ENCODE measurements at regions not wholly inside any gene's neighbourhood (a gene's known extent, or its start where the extent isn't known, plus 50 kb on each side); places are given as distances from the start of the nearest gene placed in this dataset.

GRCh38 chr7:156089222-156089621 lies 277.0 kb upstream of the SHH start:
- DNase-seq: no peak

DNA sequence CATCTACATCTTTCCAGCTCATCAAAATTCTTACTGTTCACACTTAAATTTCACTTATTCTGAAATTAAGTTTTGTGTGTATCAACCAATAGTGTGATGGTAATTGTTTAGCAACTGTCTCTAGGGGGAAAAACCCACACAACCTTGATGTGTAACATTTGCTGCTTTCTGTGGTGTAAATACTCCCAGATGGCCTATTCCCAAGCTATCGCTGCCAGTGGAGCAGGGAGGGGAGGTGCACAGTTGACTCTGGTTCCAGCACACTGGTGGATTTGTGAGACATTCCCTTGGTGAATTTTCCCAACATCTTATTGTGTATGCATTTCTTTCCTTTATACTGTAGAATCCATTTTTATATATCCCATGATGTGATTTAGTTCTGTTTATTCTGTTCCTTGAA lies 275.9 kb upstream of the SHH start:
- no peak for DNase-seq

DNA sequence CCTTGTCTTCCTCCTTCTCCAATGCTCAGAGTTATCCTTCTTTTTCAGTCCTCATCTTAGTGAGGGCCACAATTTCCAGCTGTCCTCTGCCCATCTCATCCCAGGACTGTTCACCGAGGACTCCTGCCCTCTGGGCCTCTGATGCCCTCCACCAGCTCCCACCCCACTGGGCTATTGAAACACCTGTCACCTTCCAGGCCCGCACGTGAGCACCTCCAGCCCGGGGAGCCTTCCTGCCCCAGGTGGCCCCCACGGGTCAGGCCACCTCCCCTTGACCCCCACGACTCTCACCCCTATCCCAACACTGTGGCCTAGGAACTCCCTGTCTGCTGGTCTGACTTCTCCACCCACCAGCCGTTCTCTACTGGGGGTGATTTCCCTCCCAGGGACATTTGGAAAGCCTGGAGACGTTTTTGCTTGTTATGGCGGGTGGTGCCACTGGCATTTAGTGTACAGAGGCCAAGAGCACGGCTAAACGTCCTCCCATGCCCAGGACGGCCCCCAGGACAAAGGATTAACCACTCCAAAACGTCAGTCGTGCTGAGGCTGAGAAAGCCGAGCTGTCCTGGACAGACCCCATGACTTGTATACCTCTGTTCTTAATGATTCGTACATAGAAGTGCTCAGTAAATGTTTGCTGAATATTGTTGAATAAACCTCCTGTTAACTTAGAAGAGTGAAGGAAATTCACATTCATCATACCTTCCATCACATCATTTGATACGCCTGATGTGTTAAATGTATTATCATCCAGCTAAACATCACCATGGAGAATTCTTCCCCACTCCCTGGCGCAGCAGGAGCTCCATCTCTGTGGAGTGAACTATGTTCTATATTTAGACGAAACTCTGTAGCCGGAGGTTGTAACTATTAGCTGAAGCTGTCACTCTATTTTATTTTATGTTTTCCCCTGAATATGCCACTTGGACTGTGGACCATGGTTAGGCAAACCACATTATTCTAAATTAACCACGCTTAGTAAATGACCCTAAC lies 270.1 kb upstream of the SHH start:
- no peak for DNase-seq

- no peak for DNase-seq
Observed at GRCh38 chr7:156080596-156080995, 268.3 kb upstream of the SHH start.

DNA sequence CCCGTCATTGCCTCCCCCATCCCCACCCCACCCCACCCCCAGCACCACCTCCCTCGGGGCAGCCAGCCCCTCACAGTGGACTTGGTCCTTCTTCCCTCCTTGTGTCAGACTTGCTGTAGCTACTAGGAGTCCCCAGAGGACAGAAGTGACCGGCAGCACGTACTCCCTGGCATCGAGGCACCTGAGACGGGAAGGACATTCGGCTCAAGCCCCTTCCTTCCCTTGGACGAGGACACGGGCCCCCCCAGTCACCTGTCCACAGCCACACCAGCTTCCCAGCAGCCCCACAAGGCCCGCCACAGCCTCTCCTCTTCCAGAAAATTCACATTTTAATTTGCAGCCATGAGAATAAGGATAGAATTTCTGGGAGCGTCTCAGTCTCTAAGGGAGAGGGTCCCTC lies 267.8 kb upstream of the SHH start:
- no peak for DNase-seq

DNA sequence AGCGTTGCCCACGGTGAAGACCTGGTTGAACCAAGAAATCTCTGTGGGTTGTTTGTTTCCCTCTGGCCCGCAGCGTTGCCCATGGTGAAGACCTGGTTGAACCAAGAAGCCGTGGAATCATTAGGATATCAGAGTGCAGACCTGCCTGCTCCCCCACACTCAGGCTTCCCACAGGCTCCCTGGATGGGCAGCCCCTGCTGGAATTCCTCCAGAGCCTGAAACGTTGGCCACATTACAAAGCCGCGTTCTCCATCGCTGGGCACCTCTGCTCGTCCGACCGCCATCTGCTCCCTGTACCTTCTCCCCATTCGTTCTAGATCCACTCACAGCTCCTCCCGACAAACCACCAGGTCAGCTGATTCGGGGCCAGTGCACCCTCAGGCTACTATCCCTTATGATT lies 266.9 kb upstream of the SHH start:
- DNase-seq: no peak

GRCh38 chr7:156074982-156075615 lies 262.8 kb upstream of the SHH start:
- DNase-seq: no peak

DNA sequence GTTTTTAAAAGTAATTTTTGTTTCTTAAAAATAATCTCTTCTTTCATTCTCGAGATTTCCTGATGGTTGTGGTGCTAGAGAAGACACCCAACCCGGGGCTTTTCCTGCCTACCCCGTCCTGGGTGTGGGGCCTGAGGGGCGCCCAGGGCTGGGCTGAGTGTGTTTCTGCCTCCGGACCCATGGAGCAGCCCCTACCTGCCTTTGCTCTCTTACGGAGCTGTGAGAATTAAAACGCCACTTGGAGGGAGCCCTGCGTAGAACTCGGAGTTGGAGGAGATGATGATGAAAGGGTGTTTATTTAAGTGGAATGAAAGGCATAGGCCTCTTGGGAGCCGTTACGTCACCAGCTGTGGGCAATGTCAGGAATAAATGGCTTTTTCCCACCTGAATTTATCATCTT lies 261.8 kb upstream of the SHH start:
- no peak for DNase-seq

DNA sequence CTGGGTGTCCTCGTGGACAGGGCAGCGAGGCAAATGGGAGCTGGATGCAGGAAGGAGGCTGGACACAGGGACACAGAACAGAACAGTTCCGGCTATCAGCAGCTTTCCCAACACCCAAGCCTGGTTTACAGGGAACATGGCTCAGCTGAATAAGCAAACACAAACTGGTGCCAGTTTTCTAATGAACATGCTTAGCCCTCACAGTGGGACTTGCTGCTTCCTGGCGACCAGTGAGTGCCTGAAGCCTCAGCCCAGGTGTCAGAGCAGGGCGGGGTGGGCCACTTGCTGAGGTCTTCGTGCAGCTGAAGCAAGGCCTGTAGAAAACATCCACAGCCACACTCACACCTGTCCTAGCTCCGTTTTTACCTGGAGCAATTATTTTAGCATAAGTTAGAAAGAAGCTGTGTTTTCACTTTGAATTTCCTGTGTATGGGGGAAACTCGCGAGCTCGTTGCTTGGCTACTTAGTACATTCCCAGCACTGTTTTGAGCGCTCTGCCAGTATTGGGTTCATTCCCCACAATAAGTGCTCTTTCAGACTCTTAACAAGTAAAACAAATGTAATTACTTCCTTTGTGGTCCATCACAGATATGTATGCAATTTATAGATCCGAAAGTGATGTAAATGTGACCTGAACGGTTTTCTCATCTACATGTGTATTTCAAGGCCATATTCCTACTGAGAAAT lies 261.2 kb upstream of the SHH start:
- DNase-seq: no peak

- no peak for DNase-seq
Observed at GRCh38 chr7:156071612-156072011, 259.3 kb upstream of the SHH start.

- DNase-seq: no peak
Observed at GRCh38 chr7:156069891-156070290, 257.6 kb upstream of the SHH start.

- no peak for DNase-seq
Observed at GRCh38 chr7:156067156-156067555, 254.9 kb upstream of the SHH start.

DNA sequence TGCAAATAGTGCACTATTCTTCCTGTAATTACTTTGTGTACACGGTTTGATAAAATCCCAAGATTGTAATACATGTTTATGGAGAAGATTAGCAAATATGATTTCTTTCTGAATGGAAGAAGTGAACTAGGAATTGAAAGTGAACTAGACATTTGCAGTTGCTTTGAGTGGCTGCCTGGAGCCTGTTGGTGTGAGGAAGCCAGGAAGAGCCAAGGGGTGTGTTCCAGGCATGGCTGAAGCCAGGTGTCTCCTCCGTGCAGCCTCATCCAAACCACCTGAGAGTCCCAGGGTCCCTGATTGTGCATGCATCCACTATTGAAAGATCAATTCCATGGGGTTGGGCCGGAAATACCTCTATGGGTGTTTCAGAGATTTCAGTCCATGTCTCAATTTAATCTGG lies 253.1 kb upstream of the SHH start:
- no peak for DNase-seq

DNA sequence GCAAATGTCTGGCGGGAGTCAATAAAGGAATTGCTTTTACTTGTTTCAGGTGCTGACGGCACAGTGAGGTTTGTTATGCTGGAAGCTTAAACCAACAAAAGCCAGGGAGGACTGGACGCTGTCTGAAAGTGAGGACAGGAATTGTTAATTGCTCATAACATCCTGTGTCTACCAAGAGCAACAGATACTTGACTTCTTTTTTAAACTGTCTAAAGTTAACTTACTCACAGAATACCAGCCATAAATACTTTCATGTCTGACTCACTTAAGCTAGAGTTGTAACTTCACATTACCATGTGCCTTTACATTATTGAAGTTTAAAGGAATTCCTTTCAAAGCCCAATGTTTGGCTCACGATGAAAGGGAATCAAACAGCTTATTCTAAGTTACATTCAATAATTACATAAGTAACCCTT lies 252.7 kb upstream of the SHH start:
- DNase-seq: no peak

GRCh38 chr7:156063241-156063810 lies 251.1 kb upstream of the SHH start:
- DNase-seq: no peak

DNA sequence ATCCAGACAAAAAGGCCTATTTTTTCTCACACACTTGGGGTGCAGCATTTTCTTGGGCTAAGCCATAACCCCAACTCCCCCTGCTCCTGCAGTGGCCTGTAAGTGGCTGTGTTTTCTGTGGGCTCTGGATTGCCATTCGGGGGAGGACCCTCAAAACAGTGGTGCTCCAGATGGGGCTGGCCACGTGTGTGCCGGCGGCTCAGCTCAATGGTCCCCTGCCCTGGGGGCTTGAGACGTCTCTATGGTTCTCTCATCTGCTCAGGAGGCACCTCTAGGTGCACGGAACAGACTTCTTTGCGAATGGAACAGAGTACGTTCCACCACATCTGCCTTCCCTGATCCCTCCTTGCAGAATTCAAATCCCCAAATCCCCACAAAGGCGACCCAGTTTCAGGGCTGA lies 250.0 kb upstream of the SHH start:
- DNase-seq: no peak

DNA sequence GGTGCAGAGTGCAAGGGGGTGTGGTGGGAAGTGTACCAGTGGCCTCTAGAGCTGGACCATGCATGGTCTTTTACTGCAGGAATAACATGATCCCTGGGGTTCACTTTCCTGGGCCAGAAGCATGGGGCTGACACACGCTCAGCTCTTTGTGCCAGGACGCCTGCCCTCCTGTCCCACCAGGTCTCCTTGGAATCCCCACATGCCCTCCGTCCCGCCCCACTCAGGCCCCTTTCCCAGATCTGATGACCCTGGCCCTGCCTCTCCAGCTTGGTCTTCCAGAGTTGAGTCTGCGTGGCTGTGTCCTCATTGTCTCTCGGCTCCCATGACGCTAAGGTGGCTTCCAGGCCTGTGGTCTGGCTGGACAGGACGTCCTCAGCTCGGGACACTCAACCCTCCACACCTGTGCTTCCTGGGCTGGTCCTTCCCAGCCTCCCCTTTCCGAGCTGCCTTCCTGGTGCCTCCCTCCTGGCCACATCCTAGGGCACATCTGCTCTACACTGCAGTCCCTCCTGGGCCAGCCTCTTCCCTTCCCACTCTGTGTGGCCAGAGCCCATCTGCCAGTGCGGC lies 249.5 kb upstream of the SHH start:
- DNase-seq: no peak

DNA sequence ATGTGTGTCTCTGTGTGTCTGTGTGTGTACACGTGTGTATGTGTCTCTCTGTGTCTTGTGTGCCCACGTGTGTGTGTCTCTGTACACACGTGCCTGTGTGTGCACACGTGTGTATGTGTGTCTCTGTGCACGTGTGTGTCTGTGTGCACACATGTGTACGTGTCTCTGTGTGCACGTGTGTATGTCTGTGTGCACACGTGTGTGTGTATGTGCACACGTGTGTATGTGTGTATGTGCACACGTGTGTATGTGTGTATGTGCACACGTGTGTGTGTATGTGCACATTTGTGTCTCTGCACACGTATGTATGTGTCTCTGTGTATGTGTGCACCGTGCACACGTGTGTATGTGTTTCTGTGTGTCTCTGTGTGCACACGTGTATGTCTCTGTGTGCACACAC lies 248.7 kb upstream of the SHH start:
- DNase-seq: no peak

GRCh38 chr7:156059369-156059768 lies 247.1 kb upstream of the SHH start:
- no peak for DNase-seq

DNA sequence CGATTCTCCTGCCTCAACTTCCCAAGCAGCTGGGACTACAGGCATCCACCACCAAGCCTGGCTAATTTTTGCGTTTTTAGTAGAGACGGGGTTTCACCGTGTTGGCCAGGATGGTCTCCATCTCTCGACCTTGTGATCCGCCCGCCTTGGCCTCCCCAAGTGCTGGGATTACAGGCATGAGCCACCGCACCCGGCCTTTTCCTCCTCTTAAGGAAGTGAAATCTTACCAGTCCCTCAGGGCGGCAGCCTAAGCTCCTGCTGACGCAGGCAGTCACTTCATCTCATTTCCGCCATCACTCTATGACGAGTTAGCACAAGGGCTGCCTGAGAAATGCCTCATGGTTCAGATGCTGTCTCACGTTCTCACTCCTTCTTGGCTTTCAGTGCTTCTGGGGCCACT lies 246.0 kb upstream of the SHH start:
- DNase-seq: no peak

DNA sequence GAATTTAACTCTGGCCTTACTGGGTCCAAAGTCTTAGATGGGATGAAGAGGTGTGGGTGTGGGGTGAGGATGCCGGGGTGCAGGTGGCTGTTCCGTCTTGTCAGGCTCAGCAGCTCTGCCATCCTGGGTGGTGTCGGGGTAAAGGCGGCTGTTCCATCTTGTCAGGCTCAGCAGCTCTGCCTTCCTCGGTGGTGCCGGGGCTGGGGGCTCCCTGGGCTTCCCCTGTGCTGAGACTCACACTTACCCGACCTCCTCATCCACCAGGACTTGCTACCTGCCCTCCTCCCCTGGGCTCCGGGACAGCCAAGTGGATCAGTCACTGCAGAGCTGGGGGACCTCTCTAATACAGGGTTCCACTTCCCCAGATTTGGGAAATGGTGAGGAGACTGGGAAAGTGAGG lies 244.3 kb upstream of the SHH start:
- no peak for DNase-seq

GRCh38 chr7:156055206-156055822 lies 243.1 kb upstream of the SHH start:
- DNase-seq: no peak

- DNase-seq: no peak
Observed at GRCh38 chr7:156051884-156052283, 239.6 kb upstream of the SHH start.

Measured in CD4-positive, alpha-beta T cell treated with Interleukin-1 beta for 1 hour (primary cell).